HepG2 (cell line): ENCODE measurements at regions not wholly inside any gene's neighbourhood (a gene's known extent, or its start where the extent isn't known, plus 50 kb on each side); places are given as distances from the start of the nearest gene placed in this dataset.

Source experiments
- ATAC-seq: fragments of 200-7000 bp; cut with Tn5 transposase; 3 replicates; pipeline ENCODE4 v1.9.1; 2020; ENCODE audit warnings: mild to moderate bottlenecking, moderate library complexity
- BruUV-seq: library from RNA; stranded (reverse); fragments of 400-500 nt; replicated peaks from 2 replicates; lab custom pipeline; 2021; lab: Mats Ljungman, UMichigan
- CTCF ChIA-PET: fragments of 300-600 bp; formaldehyde crosslinking; extraction: SDS; loops from one replicate; lab custom pipeline; 2021; ENCODE audit warnings: low total read pairs, inconsistent platforms, low intra/inter-chr PET ratio; lab: Yijun Ruan, JAX
- POLR2A ChIA-PET: fragments of 350-600 bp; sonication (Branson Sonifier 250); formaldehyde crosslinking; loops from one replicate; lab custom pipeline; 2020; ENCODE audit warnings: antibody characterized with exemption, inconsistent platforms; lab: Yijun Ruan, JAX
- DNase-seq: peaks from one replicate; pipeline ENCODE4 v3.0.0-alpha.2; 2015; ENCODE audit warnings: low spot score
- FAIRE-seq: peaks from 3 replicates; lab custom pipeline; 2011; peaks lifted over from hg19 to GRCh38; lab: Jason Lieb, UNC
- H2AFZ ChIP-seq: one replicate; pipeline ENCODE4 v1.6.1; 2011; ENCODE audit warnings: low read length, inconsistent platforms
- H3K27ac ChIP-seq: fragments of 300-600 bp; 3 replicates; pipeline ENCODE4 v1.8.0; 2011; ENCODE audit warnings: mixed run types, mild to moderate bottlenecking, mixed read lengths, low read length, inconsistent platforms; ENCODE audit not compliant: insufficient read depth; ENCODE audit errors: extremely low read length
- H3K27me3 ChIP-seq, 2 experiments: fragments of 200-600 bp in 1 of 2; 2 replicates in 1 of 2; 3 replicates in 1 of 2; pipeline versions ENCODE4 v1.6.0 to v1.8.0; 2011; ENCODE audit warnings: low read length in 2 of 2, mild to moderate bottlenecking in 2 of 2, moderate library complexity in 2 of 2, inconsistent platforms in 1 of 2; ENCODE audit not compliant: insufficient read depth in 2 of 2, control insufficient read depth in 1 of 2
- H3K36me3 ChIP-seq, 2 experiments: fragments of 200-600 bp in 1 of 2; replicated peaks in 1 of 2; 2 replicates in 1 of 2; 3 replicates in 1 of 2; pipeline versions ENCODE4 v1.5.1 to v1.8.0; 2011; ENCODE audit warnings: low read length in 2 of 2, inconsistent platforms in 1 of 2; ENCODE audit not compliant: insufficient read depth in 2 of 2, control insufficient read depth in 1 of 2
- H3K4me1 ChIP-seq: 2 replicates; pipeline ENCODE4 v1.5.1; 2012; ENCODE audit warnings: low read length, inconsistent platforms; ENCODE audit not compliant: insufficient read depth
- H3K4me2 ChIP-seq: 2 replicates; pipeline ENCODE4 v1.6.0; 2011; ENCODE audit warnings: low read depth, low read length, inconsistent platforms
- H3K4me3 ChIP-seq, 3 experiments: fragments of 200-600 bp in 1 of 3; sonication (generic), shearing (Covaris generic) in 1 of 3; replicated peaks in 1 of 3; 2 replicates each; pipeline ENCODE4 v1.5.1; 2011 to 2016; ENCODE audit warnings: low read length in 3 of 3, inconsistent platforms in 2 of 3, low read depth in 2 of 3, mild to moderate bottlenecking in 2 of 3, control low read depth in 1 of 3, mixed read lengths in 1 of 3; ENCODE audit not compliant: insufficient read depth in 1 of 3
- H3K79me2 ChIP-seq: one replicate; pipeline ENCODE4 v1.6.1; 2011; ENCODE audit warnings: low read length, inconsistent platforms; ENCODE audit not compliant: insufficient read depth
- H3K9ac ChIP-seq: 2 replicates; pipeline ENCODE4 v1.6.0; 2011; ENCODE audit warnings: mild to moderate bottlenecking, low read depth, low read length, inconsistent platforms; ENCODE audit not compliant: insufficient read depth
- H3K9me3 ChIP-seq: 2 replicates; pipeline ENCODE4 v1.5.1; 2012; ENCODE audit warnings: mild to moderate bottlenecking, low read length
- H4K20me1 ChIP-seq: 2 replicates; pipeline ENCODE4 v1.6.0; 2011; ENCODE audit warnings: inconsistent platforms, mild to moderate bottlenecking, low read length, moderate library complexity; ENCODE audit not compliant: insufficient read depth
- BATF2 ChIP-seq: sonication (generic); formaldehyde crosslinking; IDR thresholded peaks from 2 replicates; pipeline ENCODE4 v1.8.0; 2022; ENCODE audit warnings: mild to moderate bottlenecking, missing genetic modification reagents, moderate library complexity
- GATAD1 ChIP-seq: IDR thresholded peaks from 2 replicates; pipeline ENCODE4 v1.6.1; 2016; ENCODE audit warnings: missing genetic modification reagents, missing compliant biosample characterization
- HNF4G ChIP-seq, 2 experiments: sonication (generic) in 1 of 2; formaldehyde crosslinking in 1 of 2; IDR thresholded peaks; 2 replicates each; pipeline versions ENCODE4 v1.4.0 to v1.6.1; 2011 to 2020; ENCODE audit warnings: borderline replicate concordance in 2 of 2, low read depth in 2 of 2, mild to moderate bottlenecking in 2 of 2, low read length in 1 of 2, missing genetic modification reagents in 1 of 2, moderate library complexity in 1 of 2
- HNRNPUL1 ChIP-seq: fragments of 200-400 bp; formaldehyde crosslinking; IDR thresholded peaks from 2 replicates; pipeline ENCODE4 v1.6.1; 2017; ENCODE audit warnings: low read depth, mild to moderate bottlenecking, low read length, moderate library complexity
- ISX ChIP-seq: sonication (generic); formaldehyde crosslinking; conservative IDR thresholded peaks from 2 replicates; pipeline ENCODE4 v1.5.0; 2020; ENCODE audit warnings: missing genetic modification reagents
- PRDM15 ChIP-seq: sonication (generic); formaldehyde crosslinking; IDR thresholded peaks from 2 replicates; pipeline ENCODE4 v1.4.0; 2020; ENCODE audit warnings: missing genetic modification reagents
- RBM22 ChIP-seq: fragments of 200-400 bp; formaldehyde crosslinking; optimal IDR thresholded peaks from 2 replicates; pipeline ENCODE3; 2017; ENCODE audit warnings: mild to moderate bottlenecking, low read length, moderate library complexity
- TAF15 ChIP-seq: fragments of 200-400 bp; formaldehyde crosslinking; IDR thresholded peaks from one replicate; pipeline ENCODE4 v1.6.1; 2018; ENCODE audit warnings: mild to moderate bottlenecking, low read depth, low read length; ENCODE audit not compliant: poor library complexity, severe bottlenecking
- TFDP1 ChIP-seq: IDR thresholded peaks from 2 replicates; pipeline ENCODE4 v1.6.1; 2016; ENCODE audit warnings: missing compliant biosample characterization, missing genetic modification reagents, borderline replicate concordance
- TRIM24 ChIP-seq: sonication (generic); formaldehyde crosslinking; IDR thresholded peaks from 2 replicates; pipeline ENCODE4 v1.8.0; 2022; ENCODE audit warnings: mild to moderate bottlenecking, missing genetic modification reagents
- ZNF180 ChIP-seq: sonication (generic); formaldehyde crosslinking; IDR thresholded peaks from 2 replicates; pipeline ENCODE4 v1.4.0; 2020; ENCODE audit warnings: low read depth, missing genetic modification reagents, borderline replicate concordance
- ZNF607 ChIP-seq: sonication (generic); formaldehyde crosslinking; IDR thresholded peaks from 2 replicates; pipeline ENCODE4 v1.5.1; 2020; ENCODE audit warnings: missing genetic modification reagents, mild to moderate bottlenecking, borderline replicate concordance
- ZNF629 ChIP-seq: sonication (generic); formaldehyde crosslinking; conservative IDR thresholded peaks from 2 replicates; pipeline ENCODE4 v1.5.0; 2020; ENCODE audit warnings: missing genetic modification reagents
- ZNF652 ChIP-seq: IDR thresholded peaks from 2 replicates; pipeline ENCODE4 v1.6.1; 2016; ENCODE audit warnings: low read depth, borderline replicate concordance
- WGBS: methylation state at CpG from one replicate; pipeline ENCODE4 v1.1.6; 2017; ENCODE audit warnings: low lambda C conversion rate; 5-methylcytosine and 5-hydroxymethylcytosine counted together
- in situ Hi-C: cut with HindIII; loops from 2 replicates; pipeline ENCODE4 v1.10.0; 2017; ENCODE audit warnings: low pct_unique_long_range_greater_than_20kb; ENCODE audit not compliant: extremely low pct_ligation_motif_present
- intact Hi-C: fragments of 100-400 bp; cut with micrococcal nuclease; formaldehyde crosslinking; loops from one replicate; pipeline ENCODE4 v1.10.0; 2022; ENCODE audit not compliant: unreplicated experiment
- TF ChIP-seq, protein P1 (sequence below): sonication (generic); formaldehyde crosslinking; IDR thresholded peaks from 2 replicates; pipeline ENCODE4 v1.4.0; 2020; ENCODE audit warnings: missing genetic modification reagents

DNA sequence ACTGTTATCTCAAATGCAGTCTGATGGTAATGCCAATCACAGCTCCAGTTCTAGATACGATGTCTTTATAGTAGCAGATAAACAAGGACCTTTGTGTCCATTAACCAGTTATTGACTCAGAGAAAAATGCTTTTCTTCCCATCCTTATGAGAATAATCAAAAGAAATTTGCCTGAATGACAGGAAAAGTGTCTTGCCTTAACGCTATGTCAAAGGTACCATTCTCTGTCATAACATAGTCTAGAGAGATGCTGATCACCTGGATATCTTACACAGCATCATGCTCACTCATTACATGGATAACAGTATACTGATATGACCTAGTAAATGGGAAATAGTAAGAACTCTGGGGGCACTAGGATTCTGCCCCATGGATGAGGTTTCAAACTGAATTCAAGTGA, 151.7 kb upstream of the NEGR1 start:
- H3K36me3 ChIP-seq, result no peaks in the 10 kb centered on the region
- no peaks in the 10 kb centered on the region for H3K4me1 ChIP-seq
- BruUV-seq, result no TSS peak
- 2% methylated on average over 2 of the region's 2 CpGs for WGBS
- intact Hi-C loops, result no loop called here
- FAIRE-seq (no peak), ATAC-seq (no peak), DNase-seq (no peak)
- peaks cover 23% of the 10 kb centered on the region for H3K9me3 ChIP-seq
- no peak overlapping the region for H2AFZ ChIP-seq
- in situ Hi-C loops, result no loop called here
- no peak overlapping the region for H3K4me2 ChIP-seq
- ChIA-PET POLR2A (no interaction called here), CTCF (no interaction called here)
- H3K27ac ChIP-seq, result no peak overlapping the region
- H3K4me3 ChIP-seq, result no peak overlapping the region
- no peaks in the 10 kb centered on the region for H4K20me1 ChIP-seq
- no peak overlapping the region for H3K9ac ChIP-seq
- H3K27me3 ChIP-seq, result no peaks in the 10 kb centered on the region; a peak in 1 of 5 replicates
- no peaks in the 10 kb centered on the region for H3K79me2 ChIP-seq
- TF ChIP-seq TFDP1 (CRISPR knock-in tag), result no peak
- no peak for TF ChIP-seq ISX (CRISPR knock-in tag)
- TF ChIP-seq TRIM24 (CRISPR knock-in tag), result no peak
- TF ChIP-seq, protein P1, sequence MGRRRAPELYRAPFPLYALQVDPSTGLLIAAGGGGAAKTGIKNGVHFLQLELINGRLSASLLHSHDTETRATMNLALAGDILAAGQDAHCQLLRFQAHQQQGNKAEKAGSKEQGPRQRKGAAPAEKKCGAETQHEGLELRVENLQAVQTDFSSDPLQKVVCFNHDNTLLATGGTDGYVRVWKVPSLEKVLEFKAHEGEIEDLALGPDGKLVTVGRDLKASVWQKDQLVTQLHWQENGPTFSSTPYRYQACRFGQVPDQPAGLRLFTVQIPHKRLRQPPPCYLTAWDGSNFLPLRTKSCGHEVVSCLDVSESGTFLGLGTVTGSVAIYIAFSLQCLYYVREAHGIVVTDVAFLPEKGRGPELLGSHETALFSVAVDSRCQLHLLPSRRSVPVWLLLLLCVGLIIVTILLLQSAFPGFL (CRISPR knock-in tag), result no peak
- TF ChIP-seq GATAD1, result no peak
- TF ChIP-seq HNF4G (IDR thresholded peaks at IDR 0.05; ENCODE audit: borderline replicate concordance, low read depth, low read length), result no peak
- no peak for TF ChIP-seq HNF4G (CRISPR knock-in tag; IDR thresholded peaks at IDR 0.05; ENCODE audit: borderline replicate concordance, low read depth)
- TF ChIP-seq PRDM15 (CRISPR knock-in tag), result no peak
- no peak for TF ChIP-seq TAF15
- TF ChIP-seq HNRNPUL1, result no peak
- no peak for TF ChIP-seq ZNF629 (CRISPR knock-in tag)
- TF ChIP-seq ZNF652, result no peak
- TF ChIP-seq BATF2 (CRISPR knock-in tag), result no peak
- no peak for TF ChIP-seq ZNF607 (CRISPR knock-in tag)
- no peak for TF ChIP-seq ZNF180
- no peak for TF ChIP-seq RBM22
